Neuronal stem cell (in vitro differentiated cells): ENCODE measurements at regions not wholly inside any gene's neighbourhood (a gene's known extent, or its start where the extent isn't known, plus 50 kb on each side); places are given as distances from the start of the nearest gene placed in this dataset.
A peak's percentile ranks its signal among the peaks of the same experiment; 100 is the strongest.

Experiments
- DNase-seq: peaks from one replicate; pipeline ENCODE4 v3.0.0-alpha.2; 2013; ENCODE audit warnings: low spot score
- H2AFZ ChIP-seq: one replicate; pipeline ENCODE4 v1.6.1; 2013; ENCODE audit warnings: mild to moderate bottlenecking, low read length, inconsistent platforms
- H2AK5ac ChIP-seq: 2 replicates; pipeline ENCODE4 v1.6.1; 2013; ENCODE audit warnings: low read depth, mild to moderate bottlenecking, inconsistent platforms, low read length, moderate library complexity, mixed read lengths
- H2BK120ac ChIP-seq: 2 replicates; pipeline ENCODE4 v1.6.1; 2013; ENCODE audit warnings: low read depth, mild to moderate bottlenecking, inconsistent platforms, low read length, moderate library complexity, mixed read lengths
- H2BK12ac ChIP-seq: one replicate; pipeline ENCODE4 v1.6.1; 2013; ENCODE audit warnings: low read length, inconsistent platforms
- H2BK15ac ChIP-seq: 2 replicates; pipeline ENCODE4 v1.6.1; 2013; ENCODE audit warnings: mild to moderate bottlenecking, low read length, inconsistent platforms, mixed read lengths
- H2BK5ac ChIP-seq: one replicate; pipeline ENCODE4 v1.6.1; 2013; ENCODE audit warnings: inconsistent platforms, mild to moderate bottlenecking, low read length, moderate library complexity
- H3K14ac ChIP-seq: one replicate; pipeline ENCODE4 v1.6.1; 2013; ENCODE audit warnings: low read length, inconsistent platforms
- H3K18ac ChIP-seq: 2 replicates; pipeline ENCODE4 v1.6.1; 2013; ENCODE audit warnings: low read length, inconsistent platforms
- H3K23ac ChIP-seq: 2 replicates; pipeline ENCODE4 v1.6.1; 2013; ENCODE audit warnings: low read depth, mild to moderate bottlenecking, mixed read lengths, low read length, inconsistent platforms; ENCODE audit not compliant: poor library complexity
- H3K27ac ChIP-seq: replicated peaks from 3 replicates; pipeline ENCODE4 v1.5.1; 2013; ENCODE audit warnings: low read length, inconsistent platforms
- H3K27me3 ChIP-seq, 3 experiments: 2 replicates each; pipeline ENCODE4 v1.6.1; 2013; ENCODE audit warnings: low read length in 3 of 3, mild to moderate bottlenecking in 2 of 3, inconsistent platforms in 1 of 3, low read depth in 1 of 3, mixed read lengths in 1 of 3, moderate library complexity in 1 of 3; ENCODE audit not compliant: control insufficient read depth in 3 of 3, insufficient read depth in 3 of 3
- H3K36me3 ChIP-seq, 2 donors: replicated peaks in 1 of 2; 2 replicates each; pipeline ENCODE4 v1.6.1; 2013; ENCODE audit warnings: low read length in 2 of 2; ENCODE audit not compliant: control insufficient read depth in 2 of 2, insufficient read depth in 2 of 2
- H3K4ac ChIP-seq: 2 replicates; pipeline ENCODE4 v1.6.1; 2013; ENCODE audit warnings: inconsistent platforms, mild to moderate bottlenecking, low read length, moderate library complexity
- H3K4me1 ChIP-seq, 2 donors: 1 replicate in 1 of 2; 2 replicates in 1 of 2; pipeline ENCODE4 v1.6.1; 2013; ENCODE audit warnings: low read length in 2 of 2, low read depth in 1 of 2; ENCODE audit not compliant: control insufficient read depth in 2 of 2, insufficient read depth in 1 of 2
- H3K4me2 ChIP-seq: one replicate; pipeline ENCODE4 v1.6.1; 2013; ENCODE audit warnings: mild to moderate bottlenecking, low read length, inconsistent platforms; ENCODE audit not compliant: insufficient read depth, poor library complexity, severe bottlenecking
- H3K4me3 ChIP-seq, 2 donors: 2 replicates each; pipeline ENCODE4 v1.5.1; 2013; ENCODE audit warnings: low read length in 2 of 2, mild to moderate bottlenecking in 2 of 2, inconsistent platforms in 1 of 2, moderate library complexity in 1 of 2
- H3K79me1 ChIP-seq: one replicate; pipeline ENCODE4 v1.6.1; 2013; ENCODE audit warnings: low read depth, mild to moderate bottlenecking, inconsistent platforms, low read length, moderate library complexity
- H3K9ac ChIP-seq: one replicate; pipeline ENCODE4 v1.6.1; 2013; ENCODE audit warnings: mild to moderate bottlenecking, low read depth, low read length, inconsistent platforms; ENCODE audit not compliant: poor library complexity
- H3K9me3 ChIP-seq, 2 donors: replicated peaks in 1 of 2; 2 replicates each; pipeline versions ENCODE3 to v1.6.1; 2013; ENCODE audit warnings: low read length in 2 of 2, mild to moderate bottlenecking in 2 of 2, inconsistent platforms in 1 of 2, low read depth in 1 of 2, mixed read lengths in 1 of 2, moderate library complexity in 1 of 2; ENCODE audit not compliant: control insufficient read depth in 2 of 2, insufficient read depth in 1 of 2
- H4K8ac ChIP-seq: one replicate; pipeline ENCODE4 v1.6.1; 2013; ENCODE audit warnings: low read depth, mild to moderate bottlenecking, inconsistent platforms, low read length, moderate library complexity
- H4K91ac ChIP-seq: one replicate; pipeline ENCODE4 v1.6.1; 2013; ENCODE audit warnings: low read length, low read depth, mild to moderate bottlenecking, inconsistent platforms; ENCODE audit not compliant: poor library complexity
- WGBS, 2 donors: extraction: QIAGEN DNeasy Blood & Tissue Kit; methylation state at CpG; one replicate each; pipeline ENCODE4 v1.1.7; 2013; ENCODE audit warnings: missing lambda C conversion rate in 2 of 2, mixed read lengths in 1 of 2; ENCODE audit not compliant: insufficient read length in 2 of 2, insufficient replicate concordance in 1 of 2; ENCODE audit errors: extremely low coverage in 2 of 2; 5-methylcytosine and 5-hydroxymethylcytosine counted together

GRCh38 chr12:97640826-97641225 is 178.2 kb downstream of the RMST start:
- no CpG with 5 or more reads among the region's 6 CpGs for WGBS, 2 donors
- H3K9me3 ChIP-seq: no peaks in the 10 kb centered on the region
- H2BK12ac ChIP-seq: no peak overlapping the region
- no peak overlapping the region for H3K4ac ChIP-seq
- no peak overlapping the region for H3K4me3 ChIP-seq
- no peak overlapping the region for H3K9ac ChIP-seq
- no peak overlapping the region for H3K14ac ChIP-seq
- H3K18ac ChIP-seq: no peak overlapping the region
- no peak overlapping the region for H4K91ac ChIP-seq
- no peak overlapping the region for H2AFZ ChIP-seq
- DNase-seq: no peak
- H3K27me3 ChIP-seq: no peaks in the 10 kb centered on the region
- H3K4me2 ChIP-seq: no peak overlapping the region
- H3K79me1 ChIP-seq: no peaks in the 10 kb centered on the region
- H2BK5ac ChIP-seq: no peak overlapping the region
- H2BK15ac ChIP-seq: no peak overlapping the region
- H3K27ac ChIP-seq: no peak overlapping the region
- no peak overlapping the region for H2BK120ac ChIP-seq
- no peak overlapping the region for H2AK5ac ChIP-seq
- H4K8ac ChIP-seq: no peak overlapping the region
- H3K4me1 ChIP-seq: peaks cover 0 to 9% of the 10 kb centered on the region in 2 donors
- no peak overlapping the region for H3K23ac ChIP-seq
- H3K36me3 ChIP-seq: no peaks in the 10 kb centered on the region

GRCh38 chr12:97642911-97643310 is 180.3 kb downstream of the RMST start:
- no peak overlapping the region for H4K8ac ChIP-seq
- H3K27ac ChIP-seq: no peak overlapping the region
- H3K9me3 ChIP-seq: no peaks in the 10 kb centered on the region
- no peak overlapping the region for H2AFZ ChIP-seq
- H3K18ac ChIP-seq: no peak overlapping the region
- H3K79me1 ChIP-seq: no peaks in the 10 kb centered on the region
- no peak overlapping the region for H2BK12ac ChIP-seq
- H4K91ac ChIP-seq: no peak overlapping the region
- H3K23ac ChIP-seq: no peak overlapping the region
- no peak overlapping the region for H3K4me3 ChIP-seq
- no peak overlapping the region for H3K4ac ChIP-seq
- no peak overlapping the region for H2BK5ac ChIP-seq
- H3K27me3 ChIP-seq: no peaks in the 10 kb centered on the region
- H2BK120ac ChIP-seq: no peak overlapping the region
- H2AK5ac ChIP-seq: no peak overlapping the region
- no peak overlapping the region for H3K4me2 ChIP-seq
- no CpG with 5 or more reads among the region's 5 CpGs for WGBS, 2 donors
- peaks cover 0 to 9% of the 10 kb centered on the region in 2 donors for H3K4me1 ChIP-seq
- DNase-seq: no peak
- no peaks in the 10 kb centered on the region for H3K36me3 ChIP-seq
- no peak overlapping the region for H3K9ac ChIP-seq
- no peak overlapping the region for H2BK15ac ChIP-seq
- H3K14ac ChIP-seq: no peak overlapping the region

- no peaks in the 10 kb centered on the region for H3K79me1 ChIP-seq
- no peak overlapping the region for H2BK120ac ChIP-seq
- H3K4me1 ChIP-seq: peaks cover 0 to 4% of the 10 kb centered on the region in 2 donors
- no peak overlapping the region for H3K18ac ChIP-seq
- H3K14ac ChIP-seq: no peak overlapping the region
- DNase-seq: no peak
- peak overlapping the region; percentile 66 for H3K27ac ChIP-seq
- no peak overlapping the region for H4K91ac ChIP-seq
- H3K4me2 ChIP-seq: no peak overlapping the region
- no CpG with 5 or more reads among the region's 7 CpGs for WGBS, 2 donors
- no peaks in the 10 kb centered on the region for H3K36me3 ChIP-seq
- H4K8ac ChIP-seq: no peak overlapping the region
- no peak overlapping the region for H3K4me3 ChIP-seq
- H3K9ac ChIP-seq: no peak overlapping the region
- no peak overlapping the region for H2BK12ac ChIP-seq
- H2AK5ac ChIP-seq: no peak overlapping the region
- H3K9me3 ChIP-seq: no peaks in the 10 kb centered on the region
- H2AFZ ChIP-seq: no peak overlapping the region
- H2BK15ac ChIP-seq: no peak overlapping the region
- H3K23ac ChIP-seq: no peak overlapping the region
- H3K27me3 ChIP-seq: no peaks in the 10 kb centered on the region
- no peak overlapping the region for H3K4ac ChIP-seq
- no peak overlapping the region for H2BK5ac ChIP-seq
Measured at GRCh38 chr12:97643924-97644323, 181.3 kb downstream of the RMST start.

GRCh38 chr12:97645726-97646125 is 183.1 kb downstream of the RMST start:
- no peak overlapping the region for H4K91ac ChIP-seq
- H2AFZ ChIP-seq: peak overlapping the region; percentile 37
- H3K9me3 ChIP-seq: peaks cover 3 to 5% of the 10 kb centered on the region in 2 donors
- H3K4me3 ChIP-seq: no peak overlapping the region
- no peak overlapping the region for H3K23ac ChIP-seq
- no peak for DNase-seq
- no peak overlapping the region for H3K9ac ChIP-seq
- no peaks in the 10 kb centered on the region for H3K4me1 ChIP-seq
- no peak overlapping the region for H2BK5ac ChIP-seq
- H2BK12ac ChIP-seq: no peak overlapping the region
- H3K36me3 ChIP-seq: no peaks in the 10 kb centered on the region
- H2BK15ac ChIP-seq: no peak overlapping the region
- H4K8ac ChIP-seq: no peak overlapping the region
- no peak overlapping the region for H2BK120ac ChIP-seq
- H3K14ac ChIP-seq: no peak overlapping the region
- H3K4ac ChIP-seq: no peak overlapping the region
- H3K27me3 ChIP-seq: no peaks in the 10 kb centered on the region
- no peaks in the 10 kb centered on the region for H3K79me1 ChIP-seq
- H3K4me2 ChIP-seq: no peak overlapping the region
- H3K27ac ChIP-seq: no peak overlapping the region
- no peak overlapping the region for H2AK5ac ChIP-seq
- H3K18ac ChIP-seq: no peak overlapping the region
- WGBS, 2 donors: no CpG with 5 or more reads among the region's 1 CpG
